ENCODE measurements at regions not wholly inside any gene's neighbourhood (a gene's known extent, or its start where the extent isn't known, plus 50 kb on each side); places are given as distances from the start of the nearest gene placed in this dataset.

DNA sequence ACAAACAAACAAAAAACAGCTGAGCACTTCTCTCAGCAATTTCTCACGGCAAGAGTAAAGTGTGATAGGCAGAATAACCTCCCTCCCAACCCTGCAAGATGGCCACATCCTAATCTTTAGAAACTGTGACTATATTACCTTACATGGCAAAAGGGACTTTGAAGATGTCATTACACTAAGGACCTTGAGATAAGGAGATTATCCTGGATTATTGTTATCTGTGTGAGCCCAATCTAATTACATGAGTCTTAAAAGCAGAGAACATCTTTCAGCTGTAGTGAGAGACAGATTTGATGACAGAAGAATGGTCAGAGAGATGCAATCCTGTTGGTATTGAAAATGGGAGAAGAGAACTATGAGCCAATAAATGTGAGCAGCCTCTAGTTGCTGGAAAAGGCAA lies 347.9 kb downstream of the CDH9 start:
- Mint-ChIP-seq H3K27ac (ENCODE audit: unreplicated experiment) (no peak overlapping the region), H3K9me3 (ENCODE audit: unreplicated experiment) (no peaks in the 10 kb centered on the region), H3K27me3 (ENCODE audit: unreplicated experiment) (no peaks in the 10 kb centered on the region), H3K36me3 (ENCODE audit: low read depth, unreplicated experiment) (no peaks in the 10 kb centered on the region), H3K4me1 (ENCODE audit: unreplicated experiment) (no peaks in the 10 kb centered on the region), H3K4me3 (ENCODE audit: unreplicated experiment) (no peak overlapping the region)
- DNase-seq (ENCODE audit: low spot score), result no peak
- TF ChIP-seq, protein P1, sequence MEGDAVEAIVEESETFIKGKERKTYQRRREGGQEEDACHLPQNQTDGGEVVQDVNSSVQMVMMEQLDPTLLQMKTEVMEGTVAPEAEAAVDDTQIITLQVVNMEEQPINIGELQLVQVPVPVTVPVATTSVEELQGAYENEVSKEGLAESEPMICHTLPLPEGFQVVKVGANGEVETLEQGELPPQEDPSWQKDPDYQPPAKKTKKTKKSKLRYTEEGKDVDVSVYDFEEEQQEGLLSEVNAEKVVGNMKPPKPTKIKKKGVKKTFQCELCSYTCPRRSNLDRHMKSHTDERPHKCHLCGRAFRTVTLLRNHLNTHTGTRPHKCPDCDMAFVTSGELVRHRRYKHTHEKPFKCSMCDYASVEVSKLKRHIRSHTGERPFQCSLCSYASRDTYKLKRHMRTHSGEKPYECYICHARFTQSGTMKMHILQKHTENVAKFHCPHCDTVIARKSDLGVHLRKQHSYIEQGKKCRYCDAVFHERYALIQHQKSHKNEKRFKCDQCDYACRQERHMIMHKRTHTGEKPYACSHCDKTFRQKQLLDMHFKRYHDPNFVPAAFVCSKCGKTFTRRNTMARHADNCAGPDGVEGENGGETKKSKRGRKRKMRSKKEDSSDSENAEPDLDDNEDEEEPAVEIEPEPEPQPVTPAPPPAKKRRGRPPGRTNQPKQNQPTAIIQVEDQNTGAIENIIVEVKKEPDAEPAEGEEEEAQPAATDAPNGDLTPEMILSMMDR (IDR thresholded peaks at IDR 0.05; ENCODE audit: unreplicated experiment), result no peak

DNA sequence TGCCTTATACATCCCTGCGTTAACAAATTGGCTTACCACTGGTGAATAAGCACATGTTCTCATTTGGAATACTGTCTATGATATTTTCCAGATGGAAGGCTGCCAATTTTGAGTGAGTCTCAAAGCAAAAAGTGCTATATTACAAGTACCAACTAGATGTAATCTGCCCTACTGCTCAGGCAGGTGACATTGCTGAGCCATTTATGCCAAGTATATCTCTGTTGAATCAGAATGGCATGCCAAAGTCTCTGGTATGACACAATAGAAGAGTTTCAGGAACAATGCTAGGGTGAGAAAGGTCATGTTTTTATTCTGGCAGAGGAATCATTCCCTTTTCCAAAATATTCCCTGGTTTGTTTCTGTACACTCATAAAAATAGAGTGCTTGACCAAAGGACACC lies 356.5 kb downstream of the CDH9 start:
- Mint-ChIP-seq H3K4me1 (ENCODE audit: unreplicated experiment) (no peaks in the 10 kb centered on the region), H3K27me3 (ENCODE audit: unreplicated experiment) (no peaks in the 10 kb centered on the region), H3K9me3 (ENCODE audit: unreplicated experiment) (no peaks in the 10 kb centered on the region), H3K36me3 (ENCODE audit: low read depth, unreplicated experiment) (no peaks in the 10 kb centered on the region), H3K4me3 (ENCODE audit: unreplicated experiment) (no peak overlapping the region), H3K27ac (ENCODE audit: unreplicated experiment) (no peak overlapping the region)
- TF ChIP-seq, protein P1 (IDR thresholded peaks at IDR 0.05; ENCODE audit: unreplicated experiment), result no peak
- no peak for DNase-seq (ENCODE audit: low spot score)

DNA sequence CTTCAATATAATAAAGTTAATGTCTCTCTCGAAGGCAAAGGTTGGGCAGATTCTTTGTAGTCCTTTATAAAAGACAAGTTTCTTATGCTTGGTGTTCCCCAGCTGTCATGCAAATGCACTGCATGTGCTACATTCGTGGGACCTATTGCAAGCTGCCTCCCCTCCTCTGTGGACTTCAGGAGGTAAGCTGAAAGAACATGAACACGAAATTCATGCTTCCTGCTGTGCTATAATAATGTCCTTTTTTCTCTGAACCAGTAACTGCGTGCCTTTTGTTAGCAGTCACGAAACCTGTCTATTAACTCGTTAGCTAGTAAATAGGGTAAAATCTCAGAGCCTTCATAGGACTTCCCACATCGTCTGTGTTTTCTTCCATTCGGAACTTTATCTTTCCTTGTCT lies 363.5 kb downstream of the CDH9 start:
- Mint-ChIP-seq H3K4me3 (ENCODE audit: unreplicated experiment) (no peak overlapping the region), H3K9me3 (ENCODE audit: unreplicated experiment) (no peaks in the 10 kb centered on the region), H3K27me3 (ENCODE audit: unreplicated experiment) (no peaks in the 10 kb centered on the region), H3K36me3 (ENCODE audit: low read depth, unreplicated experiment) (no peaks in the 10 kb centered on the region), H3K4me1 (ENCODE audit: unreplicated experiment) (no peaks in the 10 kb centered on the region), H3K27ac (ENCODE audit: unreplicated experiment) (no peak overlapping the region)
- TF ChIP-seq, protein P1 (IDR thresholded peaks at IDR 0.05; ENCODE audit: unreplicated experiment), result no peak
- no peak for DNase-seq (ENCODE audit: low spot score)

DNA sequence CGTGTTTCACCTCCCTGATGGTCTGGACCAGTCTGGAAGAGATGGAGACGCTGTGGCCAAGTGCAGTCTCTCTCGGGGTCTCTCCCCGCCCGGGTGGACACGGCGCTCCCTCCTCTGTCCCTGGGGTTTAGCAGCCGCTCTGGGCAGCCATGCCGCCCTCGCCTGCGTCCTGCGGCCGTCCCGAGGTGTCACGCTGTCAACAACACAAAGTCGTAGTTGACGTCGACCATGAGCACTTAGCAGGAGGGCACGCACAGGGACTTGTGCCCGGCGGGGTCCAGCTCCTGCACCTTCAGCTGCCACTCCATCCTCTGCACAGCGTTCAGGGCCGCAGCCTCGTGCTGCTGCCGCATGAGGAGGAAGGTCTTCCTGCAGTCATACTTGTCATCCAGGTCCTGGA lies 368.9 kb downstream of the CDH9 start:
- H3K4me3 Mint-ChIP-seq (ENCODE audit: unreplicated experiment), result no peak overlapping the region
- DNase-seq (ENCODE audit: low spot score), result no peak
- TF ChIP-seq, protein P1 (IDR thresholded peaks at IDR 0.05; ENCODE audit: unreplicated experiment), result no peak
- H3K27ac Mint-ChIP-seq (ENCODE audit: unreplicated experiment), result no peak overlapping the region
- no peaks in the 10 kb centered on the region for H3K36me3 Mint-ChIP-seq (ENCODE audit: low read depth, unreplicated experiment)
- H3K4me1 Mint-ChIP-seq (ENCODE audit: unreplicated experiment), result no peaks in the 10 kb centered on the region
- H3K27me3 Mint-ChIP-seq (ENCODE audit: unreplicated experiment), result no peaks in the 10 kb centered on the region
- H3K9me3 Mint-ChIP-seq (ENCODE audit: unreplicated experiment), result no peaks in the 10 kb centered on the region

DNA sequence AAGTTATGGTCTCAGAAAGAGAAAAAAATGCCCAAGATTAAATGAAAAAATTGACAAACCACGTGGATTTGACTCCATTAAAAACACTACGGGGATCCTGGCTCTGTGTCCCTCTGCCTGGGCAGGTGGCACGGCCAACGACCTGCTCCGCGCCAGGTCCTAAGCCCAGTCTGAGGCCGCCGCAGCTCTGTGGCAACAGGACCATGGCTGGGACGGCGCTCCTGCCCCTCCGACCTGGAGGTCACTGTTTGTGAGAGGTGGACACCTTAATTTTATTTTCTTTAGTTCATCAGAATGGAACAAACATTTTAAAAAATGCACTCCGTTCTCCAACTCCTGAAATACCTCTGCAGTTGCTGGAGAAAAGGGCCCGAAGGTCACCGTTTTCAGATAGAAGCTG lies 369.4 kb downstream of the CDH9 start:
- H3K9me3 Mint-ChIP-seq (ENCODE audit: unreplicated experiment), result no peaks in the 10 kb centered on the region
- no peaks in the 10 kb centered on the region for H3K27me3 Mint-ChIP-seq (ENCODE audit: unreplicated experiment)
- no peak overlapping the region for H3K4me3 Mint-ChIP-seq (ENCODE audit: unreplicated experiment)
- TF ChIP-seq, protein P1 (IDR thresholded peaks at IDR 0.05; ENCODE audit: unreplicated experiment), result no peak
- no peak for DNase-seq (ENCODE audit: low spot score)
- H3K27ac Mint-ChIP-seq (ENCODE audit: unreplicated experiment), result no peak overlapping the region
- H3K4me1 Mint-ChIP-seq (ENCODE audit: unreplicated experiment), result no peaks in the 10 kb centered on the region
- H3K36me3 Mint-ChIP-seq (ENCODE audit: low read depth, unreplicated experiment), result no peaks in the 10 kb centered on the region

All from endothelial cell (in vitro differentiated cells).